Endothelial cell of umbilical vein (primary cell): ENCODE measurements at regions not wholly inside any gene's neighbourhood (a gene's known extent, or its start where the extent isn't known, plus 50 kb on each side); places are given as distances from the start of the nearest gene placed in this dataset.

ENCODE experiments used
- BruUV-seq: library from RNA; stranded (reverse); fragments of 400-500 nt; replicated peaks from 2 replicates; lab custom pipeline; 2021; lab: Mats Ljungman, UMichigan
- CTCF ChIA-PET: fragments of 300-600, 350-600 bp; sonication (Branson Sonifier 250); formaldehyde crosslinking; loops from one replicate; lab custom pipeline; 2021; ENCODE audit warnings: antibody characterized with exemption, inconsistent platforms; lab: Charles Lee
- POLR2A ChIA-PET: fragments of 300-600, 350-600 bp; sonication (Branson Sonifier 250); formaldehyde crosslinking; loops from one replicate; lab custom pipeline; 2021; ENCODE audit warnings: antibody characterized with exemption, inconsistent platforms; lab: Charles Lee
- DNase-seq: peaks from one replicate; pipeline ENCODE4 v3.0.0-alpha.2; 2011; ENCODE audit warnings: low read depth, low spot score
- FAIRE-seq: peaks from 2 replicates; lab custom pipeline; 2011; peaks lifted over from hg19 to GRCh38; lab: Jason Lieb, UNC
- H2AFZ ChIP-seq: 2 replicates; pipeline ENCODE4 v1.6.0; 2012; ENCODE audit warnings: low read depth, low read length, control low read depth, inconsistent platforms
- H3K27ac ChIP-seq: 2 replicates; pipeline ENCODE4 v1.5.1; 2011; ENCODE audit warnings: low read depth, mild to moderate bottlenecking, control low read depth, low read length, moderate library complexity; ENCODE audit not compliant: insufficient read depth
- H3K27me3 ChIP-seq, 2 experiments: 2 replicates each; pipeline versions ENCODE4 v1.6.0 to v1.6.1; 2011; ENCODE audit warnings: low read length in 2 of 2, mixed read lengths in 1 of 2; ENCODE audit not compliant: control insufficient read depth in 2 of 2, insufficient read depth in 2 of 2
- H3K36me3 ChIP-seq, 2 experiments: 2 replicates in 1 of 2; 3 replicates in 1 of 2; pipeline ENCODE4 v1.5.1; 2011; ENCODE audit warnings: low read length in 2 of 2, mild to moderate bottlenecking in 1 of 2, moderate library complexity in 1 of 2; ENCODE audit not compliant: control insufficient read depth in 2 of 2, insufficient read depth in 2 of 2; ENCODE audit errors: extremely low read depth in 1 of 2
- H3K4me1 ChIP-seq: 3 replicates; pipeline ENCODE4 v1.5.1; 2011; ENCODE audit warnings: mild to moderate bottlenecking, low read length; ENCODE audit not compliant: control insufficient read depth, insufficient read depth; ENCODE audit errors: extremely low read depth
- H3K4me2 ChIP-seq: 2 replicates; pipeline ENCODE4 v1.6.1; 2011; ENCODE audit warnings: low read length, control low read depth, mixed read lengths; ENCODE audit not compliant: insufficient read depth
- H3K4me3 ChIP-seq, 3 experiments: fragments of 200-600 bp in 1 of 3; sonication (generic), shearing (Covaris generic) in 1 of 3; replicated peaks in 1 of 3; 2 replicates each; pipeline ENCODE4 v1.5.1; 2011 to 2016; ENCODE audit warnings: control low read depth in 3 of 3, low read length in 3 of 3, mild to moderate bottlenecking in 2 of 3, inconsistent platforms in 1 of 3, low read depth in 1 of 3, moderate library complexity in 1 of 3; ENCODE audit not compliant: insufficient read depth in 1 of 3
- H3K79me2 ChIP-seq: 2 replicates; pipeline ENCODE4 v1.6.0; 2012; ENCODE audit warnings: low read length, inconsistent platforms; ENCODE audit not compliant: control insufficient read depth, insufficient read depth
- H3K9ac ChIP-seq: replicated peaks from 2 replicates; pipeline ENCODE3; 2011; ENCODE audit warnings: low read length, control low read depth; ENCODE audit not compliant: insufficient read depth; ENCODE audit errors: extremely low read depth
- H3K9me1 ChIP-seq: replicated peaks from 3 replicates; pipeline ENCODE4 v1.6.0; 2011; ENCODE audit warnings: mild to moderate bottlenecking, low read length; ENCODE audit not compliant: control insufficient read depth, insufficient read depth; ENCODE audit errors: extremely low read depth
- H3K9me3 ChIP-seq: replicated peaks from 2 replicates; pipeline ENCODE4 v1.5.1; 2012; ENCODE audit warnings: low read length, inconsistent platforms; ENCODE audit not compliant: control insufficient read depth, insufficient read depth
- H4K20me1 ChIP-seq: replicated peaks from 2 replicates; pipeline ENCODE3; 2011; ENCODE audit warnings: mild to moderate bottlenecking, low read length; ENCODE audit not compliant: control insufficient read depth, insufficient read depth; ENCODE audit errors: extremely low read depth
- EZH2 ChIP-seq: IDR thresholded peaks from 2 replicates; pipeline ENCODE4 v1.6.1; 2012; ENCODE audit warnings: borderline replicate concordance, low read depth, mild to moderate bottlenecking, moderate library complexity, low read length, inconsistent platforms; ENCODE audit not compliant: severe bottlenecking
- FOS ChIP-seq: IDR thresholded peaks from 2 replicates; pipeline ENCODE4 v1.6.1; 2011; ENCODE audit warnings: mild to moderate bottlenecking, low read length, moderate library complexity, borderline replicate concordance; ENCODE audit not compliant: insufficient read depth
- GATA2 ChIP-seq: IDR thresholded peaks from 2 replicates; pipeline ENCODE4 v1.7.0; 2011; ENCODE audit warnings: low read depth, mild to moderate bottlenecking, moderate library complexity, mixed read lengths, low read length; ENCODE audit not compliant: insufficient read length, insufficient read depth
- JUN ChIP-seq: IDR thresholded peaks from 2 replicates; pipeline ENCODE4 v1.6.1; 2011; ENCODE audit warnings: borderline replicate concordance, low read depth; ENCODE audit not compliant: insufficient read length, insufficient read depth
- MYC ChIP-seq: IDR thresholded peaks from one replicate; pipeline ENCODE4 v1.6.1; 2011; ENCODE audit warnings: mild to moderate bottlenecking, low read depth, low read length
- POLR2A ChIP-seq: IDR thresholded peaks from 2 replicates; pipeline ENCODE4 v1.6.1; 2012; ENCODE audit warnings: low read depth, mild to moderate bottlenecking, control low read depth, low read length
- POLR2AphosphoS5 ChIP-seq: IDR thresholded peaks from 2 replicates; pipeline ENCODE4 v1.6.1; 2012; ENCODE audit warnings: low read depth, mild to moderate bottlenecking, control low read depth, low read length, moderate library complexity; ENCODE audit not compliant: insufficient read depth
- dilution Hi-C: fragments of 300-500 bp; cut with MboI; formaldehyde crosslinking; loops from one replicate; pipeline ENCODE4 v1.15.0; 2019; ENCODE audit warnings: low sequenced_read_pairs; ENCODE audit not compliant: extremely low pct_ligation_motif_present
- intact Hi-C: fragments of 100-400 bp; cut with micrococcal nuclease; formaldehyde crosslinking; loops from one replicate; pipeline ENCODE4 v1.10.0; 2022
- TF ChIP-seq, protein P1 (sequence below), 2 donors: IDR thresholded peaks; 1 replicate in 1 of 2; 2 replicates in 1 of 2; pipeline ENCODE4 v1.5.1; 2011; ENCODE audit warnings: low read length in 2 of 2, mild to moderate bottlenecking in 2 of 2, moderate library complexity in 2 of 2, control low read depth in 1 of 2, inconsistent platforms in 1 of 2, low read depth in 1 of 2; ENCODE audit not compliant: insufficient read depth in 1 of 2; ENCODE audit errors: extremely low read depth in 1 of 2
- TF ChIP-seq, protein P2 (sequence below): IDR thresholded peaks from 2 replicates; pipeline ENCODE4 v1.6.1; 2011; ENCODE audit not compliant: insufficient read depth, insufficient read length

DNA sequence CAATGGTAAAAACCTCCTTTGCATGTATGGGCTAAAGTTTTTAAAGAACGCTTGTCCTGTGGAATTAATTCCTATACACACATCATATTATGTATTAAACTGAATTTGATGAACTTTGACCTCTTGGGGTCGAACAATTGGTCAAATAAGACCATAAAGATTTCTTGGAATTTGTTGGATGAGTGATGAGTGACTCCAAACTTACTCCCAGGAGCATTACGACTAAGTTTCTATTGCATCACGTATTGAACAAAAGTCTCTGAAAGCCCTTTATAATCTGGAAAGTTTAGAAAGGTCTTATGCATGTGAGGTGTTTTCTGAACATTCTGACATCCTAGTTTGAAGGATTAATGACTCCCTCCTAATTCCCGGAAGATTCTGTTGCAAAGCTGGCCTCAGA lies 126.9 kb upstream of the BMP5 start:
- H3K79me2 ChIP-seq = no peaks in the 10 kb centered on the region
- CTCF ChIA-PET = no interaction called here
- FAIRE-seq (no peak), DNase-seq (no peak)
- no TSS peak for BruUV-seq
- H4K20me1 ChIP-seq = no peaks in the 10 kb centered on the region
- no peak overlapping the region for H3K4me2 ChIP-seq
- intact Hi-C loops (no loop called here), dilution Hi-C loops (no loop called here)
- no peaks in the 10 kb centered on the region for H3K4me1 ChIP-seq
- no peak overlapping the region for H3K9ac ChIP-seq
- POLR2A ChIA-PET = no interaction called here
- H3K9me3 ChIP-seq = no peaks in the 10 kb centered on the region
- no peak overlapping the region for H3K4me3 ChIP-seq
- no peak overlapping the region for H3K27ac ChIP-seq
- H2AFZ ChIP-seq = no peak overlapping the region
- TF ChIP-seq, protein P1, sequence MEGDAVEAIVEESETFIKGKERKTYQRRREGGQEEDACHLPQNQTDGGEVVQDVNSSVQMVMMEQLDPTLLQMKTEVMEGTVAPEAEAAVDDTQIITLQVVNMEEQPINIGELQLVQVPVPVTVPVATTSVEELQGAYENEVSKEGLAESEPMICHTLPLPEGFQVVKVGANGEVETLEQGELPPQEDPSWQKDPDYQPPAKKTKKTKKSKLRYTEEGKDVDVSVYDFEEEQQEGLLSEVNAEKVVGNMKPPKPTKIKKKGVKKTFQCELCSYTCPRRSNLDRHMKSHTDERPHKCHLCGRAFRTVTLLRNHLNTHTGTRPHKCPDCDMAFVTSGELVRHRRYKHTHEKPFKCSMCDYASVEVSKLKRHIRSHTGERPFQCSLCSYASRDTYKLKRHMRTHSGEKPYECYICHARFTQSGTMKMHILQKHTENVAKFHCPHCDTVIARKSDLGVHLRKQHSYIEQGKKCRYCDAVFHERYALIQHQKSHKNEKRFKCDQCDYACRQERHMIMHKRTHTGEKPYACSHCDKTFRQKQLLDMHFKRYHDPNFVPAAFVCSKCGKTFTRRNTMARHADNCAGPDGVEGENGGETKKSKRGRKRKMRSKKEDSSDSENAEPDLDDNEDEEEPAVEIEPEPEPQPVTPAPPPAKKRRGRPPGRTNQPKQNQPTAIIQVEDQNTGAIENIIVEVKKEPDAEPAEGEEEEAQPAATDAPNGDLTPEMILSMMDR (IDR thresholded peaks at IDR 0.05; ENCODE audit: extremely low read depth in 1 of 2, insufficient read depth in 1 of 2, low read depth in 1 of 2, low read length in 2 of 2) = no peak
- TF ChIP-seq GATA2 (no peak), FOS (no peak), JUN (no peak), POLR2A (no peak), POLR2AphosphoS5 (no peak), MYC (no peak), EZH2 (no peak)
- TF ChIP-seq, protein P2, sequence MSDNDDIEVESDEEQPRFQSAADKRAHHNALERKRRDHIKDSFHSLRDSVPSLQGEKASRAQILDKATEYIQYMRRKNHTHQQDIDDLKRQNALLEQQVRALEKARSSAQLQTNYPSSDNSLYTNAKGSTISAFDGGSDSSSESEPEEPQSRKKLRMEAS = no peak
- no peaks in the 10 kb centered on the region for H3K27me3 ChIP-seq
- no peaks in the 10 kb centered on the region for H3K36me3 ChIP-seq
- H3K9me1 ChIP-seq = no peaks in the 10 kb centered on the region
